ENCODE measurements at regions not wholly inside any gene's neighbourhood (a gene's known extent, or its start where the extent isn't known, plus 50 kb on each side); places are given as distances from the start of the nearest gene placed in this dataset.

DNA sequence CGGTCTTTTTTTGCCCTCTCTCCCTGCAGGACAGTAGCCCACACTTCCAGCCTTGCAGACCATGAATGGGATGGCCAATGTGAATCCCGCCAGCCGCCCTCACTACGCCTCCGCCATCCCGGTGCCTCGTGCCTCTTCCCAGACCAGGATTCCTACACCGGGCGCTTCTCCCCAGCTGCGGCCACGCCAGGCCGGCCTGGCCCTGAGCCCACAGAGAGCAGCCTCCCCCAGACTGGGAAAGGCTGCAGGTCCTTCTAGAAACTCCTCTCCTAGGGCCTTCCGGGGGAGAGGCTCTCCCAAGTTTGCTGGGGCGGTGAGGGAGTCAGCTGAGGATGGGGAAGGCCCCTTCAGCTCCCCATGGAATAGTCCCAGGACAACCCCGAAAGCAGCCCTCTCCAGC lies 83.9 kb downstream of the NAV1 start:
- H3K9me2 ChIP-seq = no peaks in the 10 kb centered on the region
- peaks cover 66% of the 10 kb centered on the region for H3F3A ChIP-seq (replicated peaks; ENCODE audit: insufficient read depth)
- no peak overlapping the region for H3K4me3 ChIP-seq (ENCODE audit: low read depth in 2 of 2, low read length in 1 of 2)
- no peak overlapping the region for H3K9ac ChIP-seq
- peaks cover 11 to 32% of the 10 kb centered on the region in 2 experiments for H3K36me3 ChIP-seq (replicated peaks in 1 of 2; ENCODE audit: control insufficient read depth in 1 of 2, insufficient read depth in 2 of 2, low read length in 1 of 2)
- H3K27ac ChIP-seq (ENCODE audit: low read depth in 2 of 2, low read length in 1 of 2) = peak overlapping the region in 1 of 2 experiments; percentile 92; a peak in 2 of 4 replicates
- no peak overlapping the region for H2AFZ ChIP-seq (ENCODE audit: low read depth)
- H3K27me3 ChIP-seq (ENCODE audit: insufficient read depth) = no peaks in the 10 kb centered on the region
- no peaks in the 10 kb centered on the region for H3K9me3 ChIP-seq
- no peak for DNase-seq
- no peak overlapping the region for H3K4me2 ChIP-seq
- 95% methylated on average over 15 of the region's 15 CpGs for WGBS (ENCODE audit: low lambda C conversion rate)
- peaks cover 23 to 35% of the 10 kb centered on the region in 2 experiments for H3K4me1 ChIP-seq (ENCODE audit: control insufficient read depth in 1 of 2, insufficient read depth in 2 of 2, low read depth in 1 of 2, low read length in 1 of 2)
- H3K79me2 ChIP-seq (ENCODE audit: insufficient read depth) = peaks cover 78% of the 10 kb centered on the region
- TF ChIP-seq MXI1 (IDR thresholded peaks at IDR 0.05; ENCODE audit: low read depth, low read length) (no peak), RXRA (IDR thresholded peaks at IDR 0.05; ENCODE audit: borderline replicate concordance, low read depth) (no peak), FOXM1 (IDR thresholded peaks at IDR 0.05; ENCODE audit: low read depth) (no peak), NFIC (IDR thresholded peaks at IDR 0.05; ENCODE audit: borderline replicate concordance) (no peak), POLR2AphosphoS5 (IDR thresholded peaks at IDR 0.05; ENCODE audit: low read depth, low read length) (no peak), GATA2 (CRISPR knock-in tag; IDR thresholded peaks at IDR 0.05) (no peak)
- TF ChIP-seq, protein P1, sequence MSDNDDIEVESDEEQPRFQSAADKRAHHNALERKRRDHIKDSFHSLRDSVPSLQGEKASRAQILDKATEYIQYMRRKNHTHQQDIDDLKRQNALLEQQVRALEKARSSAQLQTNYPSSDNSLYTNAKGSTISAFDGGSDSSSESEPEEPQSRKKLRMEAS (IDR thresholded peaks at IDR 0.05; ENCODE audit: low read depth) = no peak
- CTCF ChIA-PET = interaction anchor here (0.6 to 2.1 kb wide), 4 partner anchors 63 to 80 kb away, joined by 3 to 6 read pairs (median 5); no protein-coding TSS in a partner anchor
- peaks cover 78% of the 10 kb centered on the region for H4K20me1 ChIP-seq (ENCODE audit: insufficient read depth)
- POLR2A ChIA-PET = no interaction called here

DNA sequence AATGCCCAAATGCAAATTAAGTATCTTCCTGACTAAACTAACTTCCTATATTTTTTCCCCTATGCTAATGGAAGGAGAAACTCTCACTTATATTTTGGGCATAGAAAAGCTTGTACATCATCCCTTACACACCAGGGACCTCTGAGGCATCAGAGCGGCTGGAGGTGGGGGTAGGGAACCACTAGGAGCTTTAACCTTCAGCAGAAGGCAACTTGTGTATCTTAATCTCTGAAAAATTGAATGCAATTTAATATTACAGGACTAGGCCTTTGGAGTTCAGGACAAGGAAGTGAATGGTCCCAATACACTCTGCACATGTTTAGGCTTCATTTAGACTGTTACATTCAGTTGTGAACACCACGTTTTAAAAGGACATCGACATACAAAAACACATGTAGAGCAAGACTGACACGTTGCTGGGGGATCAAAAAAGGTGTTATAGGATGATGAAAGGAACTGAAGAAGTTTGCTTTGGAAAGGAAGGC lies 85.9 kb downstream of the NAV1 start:
- POLR2A ChIA-PET = no interaction called here
- H3K27ac ChIP-seq (ENCODE audit: low read depth in 2 of 2, low read length in 1 of 2) = peak overlapping the region; percentile 68 to 92
- 64% methylated on average over 4 of the region's 4 CpGs for WGBS (ENCODE audit: low lambda C conversion rate)

More for the DNA sequence above, 85.9 kb downstream of the NAV1 start:
- Histone ChIP-seq H4K20me1 (ENCODE audit: insufficient read depth) (peaks cover 70% of the 10 kb centered on the region), H3K4me1 (ENCODE audit: control insufficient read depth in 1 of 2, insufficient read depth in 2 of 2, low read depth in 1 of 2, low read length in 1 of 2) (peaks cover 20 to 23% of the 10 kb centered on the region in 2 experiments), H3K4me3 (ENCODE audit: low read depth in 2 of 2, low read length in 1 of 2) (no peak overlapping the region), H2AFZ (ENCODE audit: low read depth) (no peak overlapping the region), H3K9ac (no peak overlapping the region), H3K4me2 (no peak overlapping the region; the same call in 1 of the 2 replicates), H3K36me3 (replicated peaks in 1 of 2; ENCODE audit: control insufficient read depth in 1 of 2, insufficient read depth in 2 of 2, low read length in 1 of 2) (peaks cover 24 to 47% of the 10 kb centered on the region in 2 experiments), H3F3A (replicated peaks; ENCODE audit: insufficient read depth) (peaks cover 59% of the 10 kb centered on the region), H3K27me3 (ENCODE audit: insufficient read depth) (no peaks in the 10 kb centered on the region), H3K79me2 (ENCODE audit: insufficient read depth) (peaks cover 78% of the 10 kb centered on the region), H3K9me2 (no peaks in the 10 kb centered on the region), H3K9me3 (no peaks in the 10 kb centered on the region)
- DNase-seq = no peak
- CTCF ChIA-PET = interaction anchor here (2.1 kb wide), 1 partner anchor 79 kb away, joined by 5 read pairs; no protein-coding TSS in a partner anchor
- TF ChIP-seq EP300 (IDR thresholded peaks at IDR 0.05; ENCODE audit: borderline replicate concordance in 1 of 2, low read depth in 1 of 2, low read length in 1 of 2) = no peak
- TF ChIP-seq, protein P2, sequence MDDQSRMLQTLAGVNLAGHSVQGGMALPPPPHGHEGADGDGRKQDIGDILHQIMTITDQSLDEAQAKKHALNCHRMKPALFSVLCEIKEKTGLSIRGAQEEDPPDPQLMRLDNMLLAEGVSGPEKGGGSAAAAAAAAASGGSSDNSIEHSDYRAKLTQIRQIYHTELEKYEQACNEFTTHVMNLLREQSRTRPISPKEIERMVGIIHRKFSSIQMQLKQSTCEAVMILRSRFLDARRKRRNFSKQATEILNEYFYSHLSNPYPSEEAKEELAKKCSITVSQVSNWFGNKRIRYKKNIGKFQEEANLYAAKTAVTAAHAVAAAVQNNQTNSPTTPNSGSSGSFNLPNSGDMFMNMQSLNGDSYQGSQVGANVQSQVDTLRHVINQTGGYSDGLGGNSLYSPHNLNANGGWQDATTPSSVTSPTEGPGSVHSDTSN (IDR thresholded peaks at IDR 0.05) = no peak
- TF ChIP-seq POLR2AphosphoS5 (IDR thresholded peaks at IDR 0.05; ENCODE audit: low read depth, low read length) = no peak
- TF ChIP-seq GATA2 (CRISPR knock-in tag; IDR thresholded peaks at IDR 0.05) = no peak
- no peak for TF ChIP-seq TAF1 (IDR thresholded peaks at IDR 0.05; ENCODE audit: borderline replicate concordance, low read depth, low read length)
- TF ChIP-seq, protein P3, sequence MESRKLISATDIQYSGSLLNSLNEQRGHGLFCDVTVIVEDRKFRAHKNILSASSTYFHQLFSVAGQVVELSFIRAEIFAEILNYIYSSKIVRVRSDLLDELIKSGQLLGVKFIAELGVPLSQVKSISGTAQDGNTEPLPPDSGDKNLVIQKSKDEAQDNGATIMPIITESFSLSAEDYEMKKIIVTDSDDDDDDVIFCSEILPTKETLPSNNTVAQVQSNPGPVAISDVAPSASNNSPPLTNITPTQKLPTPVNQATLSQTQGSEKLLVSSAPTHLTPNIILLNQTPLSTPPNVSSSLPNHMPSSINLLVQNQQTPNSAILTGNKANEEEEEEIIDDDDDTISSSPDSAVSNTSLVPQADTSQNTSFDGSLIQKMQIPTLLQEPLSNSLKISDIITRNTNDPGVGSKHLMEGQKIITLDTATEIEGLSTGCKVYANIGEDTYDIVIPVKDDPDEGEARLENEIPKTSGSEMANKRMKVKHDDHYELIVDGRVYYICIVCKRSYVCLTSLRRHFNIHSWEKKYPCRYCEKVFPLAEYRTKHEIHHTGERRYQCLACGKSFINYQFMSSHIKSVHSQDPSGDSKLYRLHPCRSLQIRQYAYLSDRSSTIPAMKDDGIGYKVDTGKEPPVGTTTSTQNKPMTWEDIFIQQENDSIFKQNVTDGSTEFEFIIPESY (IDR thresholded peaks at IDR 0.05; ENCODE audit: borderline replicate concordance, low read depth) = no peak
- TF ChIP-seq GABPA (IDR thresholded peaks at IDR 0.05; ENCODE audit: low read depth) = no peak
- no peak for TF ChIP-seq NRF1 (IDR thresholded peaks at IDR 0.05; ENCODE audit: low read depth, low read length)
